Endothelial cell of umbilical vein (primary cell): ENCODE measurements at regions not wholly inside any gene's neighbourhood (a gene's known extent, or its start where the extent isn't known, plus 50 kb on each side); places are given as distances from the start of the nearest gene placed in this dataset.

Source experiments
- BruUV-seq: library from RNA; stranded (reverse); fragments of 400-500 nt; replicated peaks from 2 replicates; lab custom pipeline; 2021; lab: Mats Ljungman, UMichigan
- CTCF ChIA-PET: fragments of 300-600, 350-600 bp; sonication (Branson Sonifier 250); formaldehyde crosslinking; loops from one replicate; lab custom pipeline; 2021; ENCODE audit warnings: antibody characterized with exemption, inconsistent platforms; lab: Charles Lee
- POLR2A ChIA-PET: fragments of 300-600, 350-600 bp; sonication (Branson Sonifier 250); formaldehyde crosslinking; loops from one replicate; lab custom pipeline; 2021; ENCODE audit warnings: antibody characterized with exemption, inconsistent platforms; lab: Charles Lee
- DNase-seq: peaks from one replicate; pipeline ENCODE4 v3.0.0-alpha.2; 2011; ENCODE audit warnings: low read depth, low spot score
- FAIRE-seq: peaks from 2 replicates; lab custom pipeline; 2011; peaks lifted over from hg19 to GRCh38; lab: Jason Lieb, UNC
- H2AFZ ChIP-seq: 2 replicates; pipeline ENCODE4 v1.6.0; 2012; ENCODE audit warnings: low read depth, low read length, control low read depth, inconsistent platforms
- H3K27ac ChIP-seq: 2 replicates; pipeline ENCODE4 v1.5.1; 2011; ENCODE audit warnings: low read depth, mild to moderate bottlenecking, control low read depth, low read length, moderate library complexity; ENCODE audit not compliant: insufficient read depth
- H3K27me3 ChIP-seq, 2 experiments: 2 replicates each; pipeline versions ENCODE4 v1.6.0 to v1.6.1; 2011; ENCODE audit warnings: low read length in 2 of 2, mixed read lengths in 1 of 2; ENCODE audit not compliant: control insufficient read depth in 2 of 2, insufficient read depth in 2 of 2
- H3K36me3 ChIP-seq, 2 experiments: 2 replicates in 1 of 2; 3 replicates in 1 of 2; pipeline ENCODE4 v1.5.1; 2011; ENCODE audit warnings: low read length in 2 of 2, mild to moderate bottlenecking in 1 of 2, moderate library complexity in 1 of 2; ENCODE audit not compliant: control insufficient read depth in 2 of 2, insufficient read depth in 2 of 2; ENCODE audit errors: extremely low read depth in 1 of 2
- H3K4me1 ChIP-seq: 3 replicates; pipeline ENCODE4 v1.5.1; 2011; ENCODE audit warnings: mild to moderate bottlenecking, low read length; ENCODE audit not compliant: control insufficient read depth, insufficient read depth; ENCODE audit errors: extremely low read depth
- H3K4me2 ChIP-seq: 2 replicates; pipeline ENCODE4 v1.6.1; 2011; ENCODE audit warnings: low read length, control low read depth, mixed read lengths; ENCODE audit not compliant: insufficient read depth
- H3K4me3 ChIP-seq, 3 experiments: fragments of 200-600 bp in 1 of 3; sonication (generic), shearing (Covaris generic) in 1 of 3; replicated peaks in 1 of 3; 2 replicates each; pipeline ENCODE4 v1.5.1; 2011 to 2016; ENCODE audit warnings: control low read depth in 3 of 3, low read length in 3 of 3, mild to moderate bottlenecking in 2 of 3, inconsistent platforms in 1 of 3, low read depth in 1 of 3, moderate library complexity in 1 of 3; ENCODE audit not compliant: insufficient read depth in 1 of 3
- H3K79me2 ChIP-seq: 2 replicates; pipeline ENCODE4 v1.6.0; 2012; ENCODE audit warnings: low read length, inconsistent platforms; ENCODE audit not compliant: control insufficient read depth, insufficient read depth
- H3K9ac ChIP-seq: replicated peaks from 2 replicates; pipeline ENCODE3; 2011; ENCODE audit warnings: low read length, control low read depth; ENCODE audit not compliant: insufficient read depth; ENCODE audit errors: extremely low read depth
- H3K9me1 ChIP-seq: replicated peaks from 3 replicates; pipeline ENCODE4 v1.6.0; 2011; ENCODE audit warnings: mild to moderate bottlenecking, low read length; ENCODE audit not compliant: control insufficient read depth, insufficient read depth; ENCODE audit errors: extremely low read depth
- H3K9me3 ChIP-seq: replicated peaks from 2 replicates; pipeline ENCODE4 v1.5.1; 2012; ENCODE audit warnings: low read length, inconsistent platforms; ENCODE audit not compliant: control insufficient read depth, insufficient read depth
- H4K20me1 ChIP-seq: replicated peaks from 2 replicates; pipeline ENCODE3; 2011; ENCODE audit warnings: mild to moderate bottlenecking, low read length; ENCODE audit not compliant: control insufficient read depth, insufficient read depth; ENCODE audit errors: extremely low read depth
- EZH2 ChIP-seq: IDR thresholded peaks from 2 replicates; pipeline ENCODE4 v1.6.1; 2012; ENCODE audit warnings: borderline replicate concordance, low read depth, mild to moderate bottlenecking, moderate library complexity, low read length, inconsistent platforms; ENCODE audit not compliant: severe bottlenecking
- FOS ChIP-seq: IDR thresholded peaks from 2 replicates; pipeline ENCODE4 v1.6.1; 2011; ENCODE audit warnings: mild to moderate bottlenecking, low read length, moderate library complexity, borderline replicate concordance; ENCODE audit not compliant: insufficient read depth
- GATA2 ChIP-seq: IDR thresholded peaks from 2 replicates; pipeline ENCODE4 v1.7.0; 2011; ENCODE audit warnings: low read depth, mild to moderate bottlenecking, moderate library complexity, mixed read lengths, low read length; ENCODE audit not compliant: insufficient read length, insufficient read depth
- JUN ChIP-seq: IDR thresholded peaks from 2 replicates; pipeline ENCODE4 v1.6.1; 2011; ENCODE audit warnings: borderline replicate concordance, low read depth; ENCODE audit not compliant: insufficient read length, insufficient read depth
- MYC ChIP-seq: IDR thresholded peaks from one replicate; pipeline ENCODE4 v1.6.1; 2011; ENCODE audit warnings: mild to moderate bottlenecking, low read depth, low read length
- POLR2A ChIP-seq: IDR thresholded peaks from 2 replicates; pipeline ENCODE4 v1.6.1; 2012; ENCODE audit warnings: low read depth, mild to moderate bottlenecking, control low read depth, low read length
- POLR2AphosphoS5 ChIP-seq: IDR thresholded peaks from 2 replicates; pipeline ENCODE4 v1.6.1; 2012; ENCODE audit warnings: low read depth, mild to moderate bottlenecking, control low read depth, low read length, moderate library complexity; ENCODE audit not compliant: insufficient read depth
- dilution Hi-C: fragments of 300-500 bp; cut with MboI; formaldehyde crosslinking; loops from one replicate; pipeline ENCODE4 v1.15.0; 2019; ENCODE audit warnings: low sequenced_read_pairs; ENCODE audit not compliant: extremely low pct_ligation_motif_present
- intact Hi-C: fragments of 100-400 bp; cut with micrococcal nuclease; formaldehyde crosslinking; loops from one replicate; pipeline ENCODE4 v1.10.0; 2022
- TF ChIP-seq, protein P1 (sequence below), 2 donors: IDR thresholded peaks; 1 replicate in 1 of 2; 2 replicates in 1 of 2; pipeline ENCODE4 v1.5.1; 2011; ENCODE audit warnings: low read length in 2 of 2, mild to moderate bottlenecking in 2 of 2, moderate library complexity in 2 of 2, control low read depth in 1 of 2, inconsistent platforms in 1 of 2, low read depth in 1 of 2; ENCODE audit not compliant: insufficient read depth in 1 of 2; ENCODE audit errors: extremely low read depth in 1 of 2
- TF ChIP-seq, protein P2 (sequence below): IDR thresholded peaks from 2 replicates; pipeline ENCODE4 v1.6.1; 2011; ENCODE audit not compliant: insufficient read depth, insufficient read length

DNA sequence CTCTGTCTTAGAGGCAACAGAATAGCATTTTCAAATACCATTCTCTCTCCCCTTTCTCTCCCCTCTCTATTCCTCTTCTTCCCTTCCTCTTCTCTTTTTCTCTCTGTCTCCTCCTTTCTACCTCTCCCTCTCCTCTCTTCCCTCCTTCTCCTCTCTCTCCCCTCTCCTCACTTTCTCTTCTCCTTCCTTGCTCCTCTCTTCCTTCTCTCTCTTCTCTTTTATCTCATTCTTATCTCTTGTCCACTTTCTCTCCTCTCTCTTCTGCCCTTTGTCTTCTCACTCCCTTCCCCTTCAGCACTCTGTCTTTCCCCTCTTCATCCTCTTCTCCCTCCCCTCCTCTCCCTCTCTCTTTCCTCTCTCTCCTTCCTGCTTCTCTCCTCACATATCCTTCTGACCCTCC lies 2265.8 kb upstream of the TENM3 start:
- FAIRE-seq: no peak
- Histone ChIP-seq H3K9me3 (peaks cover 15% of the 10 kb centered on the region), H3K79me2 (no peaks in the 10 kb centered on the region), H3K27ac (no peak overlapping the region), H3K27me3 (no peaks in the 10 kb centered on the region), H2AFZ (no peak overlapping the region), H3K9me1 (no peaks in the 10 kb centered on the region), H3K4me2 (no peak overlapping the region), H3K4me3 (no peak overlapping the region), H4K20me1 (no peaks in the 10 kb centered on the region), H3K4me1 (no peaks in the 10 kb centered on the region), H3K9ac (no peak overlapping the region), H3K36me3 (no peaks in the 10 kb centered on the region)
- dilution Hi-C loops (no loop called here), intact Hi-C loops (no loop called here)
- no peak for DNase-seq
- ChIA-PET CTCF (no interaction called here), POLR2A (no interaction called here)
- BruUV-seq: no TSS peak
- TF ChIP-seq, protein P1, sequence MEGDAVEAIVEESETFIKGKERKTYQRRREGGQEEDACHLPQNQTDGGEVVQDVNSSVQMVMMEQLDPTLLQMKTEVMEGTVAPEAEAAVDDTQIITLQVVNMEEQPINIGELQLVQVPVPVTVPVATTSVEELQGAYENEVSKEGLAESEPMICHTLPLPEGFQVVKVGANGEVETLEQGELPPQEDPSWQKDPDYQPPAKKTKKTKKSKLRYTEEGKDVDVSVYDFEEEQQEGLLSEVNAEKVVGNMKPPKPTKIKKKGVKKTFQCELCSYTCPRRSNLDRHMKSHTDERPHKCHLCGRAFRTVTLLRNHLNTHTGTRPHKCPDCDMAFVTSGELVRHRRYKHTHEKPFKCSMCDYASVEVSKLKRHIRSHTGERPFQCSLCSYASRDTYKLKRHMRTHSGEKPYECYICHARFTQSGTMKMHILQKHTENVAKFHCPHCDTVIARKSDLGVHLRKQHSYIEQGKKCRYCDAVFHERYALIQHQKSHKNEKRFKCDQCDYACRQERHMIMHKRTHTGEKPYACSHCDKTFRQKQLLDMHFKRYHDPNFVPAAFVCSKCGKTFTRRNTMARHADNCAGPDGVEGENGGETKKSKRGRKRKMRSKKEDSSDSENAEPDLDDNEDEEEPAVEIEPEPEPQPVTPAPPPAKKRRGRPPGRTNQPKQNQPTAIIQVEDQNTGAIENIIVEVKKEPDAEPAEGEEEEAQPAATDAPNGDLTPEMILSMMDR (IDR thresholded peaks at IDR 0.05; ENCODE audit: extremely low read depth in 1 of 2, insufficient read depth in 1 of 2, low read depth in 1 of 2, low read length in 2 of 2): no peak
- TF ChIP-seq, protein P2, sequence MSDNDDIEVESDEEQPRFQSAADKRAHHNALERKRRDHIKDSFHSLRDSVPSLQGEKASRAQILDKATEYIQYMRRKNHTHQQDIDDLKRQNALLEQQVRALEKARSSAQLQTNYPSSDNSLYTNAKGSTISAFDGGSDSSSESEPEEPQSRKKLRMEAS: no peak
- no peak for TF ChIP-seq FOS
- TF ChIP-seq JUN: no peak
- no peak for TF ChIP-seq POLR2A
- no peak for TF ChIP-seq GATA2

DNA sequence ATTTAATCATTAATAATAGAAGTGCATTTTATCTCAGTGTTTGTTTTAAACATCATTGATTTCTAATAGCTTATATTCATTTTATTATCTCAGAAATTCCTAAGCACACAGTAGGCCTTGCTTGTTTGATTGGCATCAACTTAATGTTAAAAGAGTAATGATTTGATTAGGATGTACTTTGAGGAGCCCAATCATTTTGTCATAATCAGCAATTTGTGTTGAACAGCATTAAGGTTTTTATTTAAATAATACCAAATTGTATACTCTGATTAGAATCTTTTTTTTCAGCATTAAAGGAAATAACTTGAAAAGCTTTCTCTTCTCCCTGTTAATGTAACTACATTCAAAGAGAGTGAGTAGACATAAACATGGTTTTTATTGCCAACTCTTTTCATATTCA lies 2262.0 kb upstream of the TENM3 start:
- H3K4me1 ChIP-seq: no peaks in the 10 kb centered on the region
- POLR2A ChIA-PET: no interaction called here

More for the DNA sequence above, 2262.0 kb upstream of the TENM3 start:
- Histone ChIP-seq H3K36me3 (no peaks in the 10 kb centered on the region), H3K9me3 (peaks cover 4% of the 10 kb centered on the region), H3K9me1 (no peaks in the 10 kb centered on the region), H3K79me2 (no peaks in the 10 kb centered on the region), H3K4me2 (no peak overlapping the region), H2AFZ (no peak overlapping the region), H3K4me3 (no peak overlapping the region), H3K27me3 (no peaks in the 10 kb centered on the region), H3K9ac (no peak overlapping the region), H3K27ac (no peak overlapping the region), H4K20me1 (no peaks in the 10 kb centered on the region)
- BruUV-seq: no TSS peak
- intact Hi-C loops (no loop called here), dilution Hi-C loops (no loop called here)
- no peak for FAIRE-seq
- DNase-seq: no peak
- TF ChIP-seq POLR2AphosphoS5 (no peak), EZH2 (no peak), FOS (no peak), MYC (no peak), JUN (no peak)
- TF ChIP-seq, protein P2: no peak
- TF ChIP-seq, protein P1 (IDR thresholded peaks at IDR 0.05; ENCODE audit: extremely low read depth in 1 of 2, insufficient read depth in 1 of 2, low read depth in 1 of 2, low read length in 2 of 2): no peak
- CTCF ChIA-PET: no interaction called here
